Epidermal melanocyte (primary cell): ENCODE measurements at regions not wholly inside any gene's neighbourhood (a gene's known extent, or its start where the extent isn't known, plus 50 kb on each side); places are given as distances from the start of the nearest gene placed in this dataset.
A peak's percentile ranks its signal among the peaks of the same experiment; 100 is the strongest.

Experiments
- DNase-seq: peaks from one replicate; pipeline ENCODE4 v3.0.0; 2011; ENCODE audit warnings: low spot score; ENCODE audit not compliant: insufficient read length

GRCh38 chr14:54172562-54172961 lies 215.9 kb upstream of the BMP4 start:
- DNase-seq: no peak

- no peak for DNase-seq
These were observed 217.2 kb upstream of the BMP4 start for GRCh38 chr14:54173802-54174201.

- DNase-seq: no peak
These were observed 217.8 kb upstream of the BMP4 start for GRCh38 chr14:54174457-54174856.

GRCh38 chr14:54175298-54175942 lies 218.8 kb upstream of the BMP4 start:
- DNase-seq: peak; percentile 53

GRCh38 chr14:54177019-54177418 lies 219.8 kb upstream of the CDKN3 start:
- no peak for DNase-seq

- DNase-seq: no peak
These were observed 218.9 kb upstream of the CDKN3 start for GRCh38 chr14:54177641-54178621.

GRCh38 chr14:54182419-54183045 lies 214.3 kb upstream of the CDKN3 start:
- no peak for DNase-seq

GRCh38 chr14:54186821-54187763 lies 209.7 kb upstream of the CDKN3 start:
- no peak for DNase-seq

- DNase-seq: no peak
These were observed 208.6 kb upstream of the CDKN3 start for GRCh38 chr14:54188064-54188666.

- no peak for DNase-seq
These were observed 207.5 kb upstream of the CDKN3 start for GRCh38 chr14:54189333-54189732.

GRCh38 chr14:54189748-54190354 lies 207.0 kb upstream of the CDKN3 start:
- DNase-seq: no peak

GRCh38 chr14:54191846-54192245 lies 205.0 kb upstream of the CDKN3 start:
- no peak for DNase-seq

GRCh38 chr14:54192610-54193009 lies 204.2 kb upstream of the CDKN3 start:
- no peak for DNase-seq

- DNase-seq: no peak
These were observed 202.9 kb upstream of the CDKN3 start for GRCh38 chr14:54193871-54194270.

- DNase-seq: no peak
These were observed 202.3 kb upstream of the CDKN3 start for GRCh38 chr14:54194501-54194900.

- DNase-seq: no peak
These were observed 199.4 kb upstream of the CDKN3 start for GRCh38 chr14:54197369-54197768.

GRCh38 chr14:54200726-54201125 lies 196.1 kb upstream of the CDKN3 start:
- no peak for DNase-seq

- DNase-seq: no peak
These were observed 194.5 kb upstream of the CDKN3 start for GRCh38 chr14:54202288-54202687.

- DNase-seq: no peak
These were observed 190.3 kb upstream of the CDKN3 start for GRCh38 chr14:54206516-54206915.

- no peak for DNase-seq
These were observed 189.7 kb upstream of the CDKN3 start for GRCh38 chr14:54207075-54207474.
